Pons (tissue), 1 donor: ENCODE measurements at regions not wholly inside any gene's neighbourhood (a gene's known extent, or its start where the extent isn't known, plus 50 kb on each side); places are given as distances from the start of the nearest gene placed in this dataset.

ENCODE experiments used
- DNase-seq: peaks from one replicate; pipeline ENCODE4 v3.0.0-alpha.2; 2016; ENCODE audit warnings: low spot score

GRCh38 chr7:109284943-109285342, 715.3 kb downstream of the DNAJB9 start:
- DNase-seq, result no peak

GRCh38 chr7:109295158-109295557, 725.5 kb downstream of the DNAJB9 start:
- no peak for DNase-seq

GRCh38 chr7:109308816-109309215, 739.1 kb downstream of the DNAJB9 start:
- no peak for DNase-seq

GRCh38 chr7:109309790-109310189, 740.1 kb downstream of the DNAJB9 start:
- no peak for DNase-seq

GRCh38 chr7:109318136-109318535, 748.5 kb downstream of the DNAJB9 start:
- no peak for DNase-seq

GRCh38 chr7:109322833-109323232, 753.2 kb downstream of the DNAJB9 start:
- DNase-seq, result no peak

- no peak for DNase-seq
Observed at GRCh38 chr7:109331423-109331822, 761.7 kb downstream of the DNAJB9 start.

GRCh38 chr7:109335951-109336350, 766.3 kb downstream of the DNAJB9 start:
- no peak for DNase-seq

GRCh38 chr7:109336531-109336930, 766.9 kb downstream of the DNAJB9 start:
- DNase-seq, result no peak

- DNase-seq, result no peak
Observed at GRCh38 chr7:109343678-109344077, 774.0 kb downstream of the DNAJB9 start.

- no peak for DNase-seq
Observed at GRCh38 chr7:109351493-109351892, 781.8 kb downstream of the DNAJB9 start.

GRCh38 chr7:109354000-109354399, 784.3 kb downstream of the DNAJB9 start:
- no peak for DNase-seq

GRCh38 chr7:109354552-109354951, 784.9 kb downstream of the DNAJB9 start:
- DNase-seq, result no peak

GRCh38 chr7:109375823-109376222, 806.1 kb downstream of the DNAJB9 start:
- DNase-seq, result no peak

GRCh38 chr7:109376576-109376975, 806.9 kb downstream of the DNAJB9 start:
- DNase-seq, result no peak

- no peak for DNase-seq
Observed at GRCh38 chr7:109377076-109377884, 807.6 kb downstream of the DNAJB9 start.

- no peak for DNase-seq
Observed at GRCh38 chr7:109386959-109387358, 817.3 kb downstream of the DNAJB9 start.

- no peak for DNase-seq
Observed at GRCh38 chr7:109387530-109387929, 817.9 kb downstream of the DNAJB9 start.

- DNase-seq, result no peak
Observed at GRCh38 chr7:109391240-109391639, 821.6 kb downstream of the DNAJB9 start.

GRCh38 chr7:109402107-109402506, 832.4 kb downstream of the DNAJB9 start:
- no peak for DNase-seq

- DNase-seq, result no peak
Observed at GRCh38 chr7:109407756-109408155, 838.1 kb downstream of the DNAJB9 start.

GRCh38 chr7:109437957-109438356, 868.3 kb downstream of the DNAJB9 start:
- DNase-seq, result no peak

GRCh38 chr7:109449760-109450159, 880.1 kb downstream of the DNAJB9 start:
- no peak for DNase-seq

- no peak for DNase-seq
Observed at GRCh38 chr7:109456116-109456515, 886.4 kb downstream of the DNAJB9 start.
